OCI-LY1 (cell line): ENCODE measurements at regions not wholly inside any gene's neighbourhood (a gene's known extent, or its start where the extent isn't known, plus 50 kb on each side); places are given as distances from the start of the nearest gene placed in this dataset.

ENCODE experiments used
- EZH2 ChIP-seq: fragments of 200-600 bp; sonication (generic), shearing (Covaris generic); IDR thresholded peaks from 2 replicates; pipeline ENCODE4 v1.8.0; 2017; ENCODE audit warnings: borderline replicate concordance, mixed run types, mild to moderate bottlenecking, antibody characterized with exemption, low read length, moderate library complexity, mixed read lengths
- TF ChIP-seq, protein P1 (sequence below): fragments of 200-600 bp; sonication (generic), shearing (Covaris generic); IDR thresholded peaks from 2 replicates; pipeline ENCODE4 v1.5.1; 2017; ENCODE audit warnings: mild to moderate bottlenecking, antibody characterized with exemption, low read length, moderate library complexity, mixed read lengths

DNA sequence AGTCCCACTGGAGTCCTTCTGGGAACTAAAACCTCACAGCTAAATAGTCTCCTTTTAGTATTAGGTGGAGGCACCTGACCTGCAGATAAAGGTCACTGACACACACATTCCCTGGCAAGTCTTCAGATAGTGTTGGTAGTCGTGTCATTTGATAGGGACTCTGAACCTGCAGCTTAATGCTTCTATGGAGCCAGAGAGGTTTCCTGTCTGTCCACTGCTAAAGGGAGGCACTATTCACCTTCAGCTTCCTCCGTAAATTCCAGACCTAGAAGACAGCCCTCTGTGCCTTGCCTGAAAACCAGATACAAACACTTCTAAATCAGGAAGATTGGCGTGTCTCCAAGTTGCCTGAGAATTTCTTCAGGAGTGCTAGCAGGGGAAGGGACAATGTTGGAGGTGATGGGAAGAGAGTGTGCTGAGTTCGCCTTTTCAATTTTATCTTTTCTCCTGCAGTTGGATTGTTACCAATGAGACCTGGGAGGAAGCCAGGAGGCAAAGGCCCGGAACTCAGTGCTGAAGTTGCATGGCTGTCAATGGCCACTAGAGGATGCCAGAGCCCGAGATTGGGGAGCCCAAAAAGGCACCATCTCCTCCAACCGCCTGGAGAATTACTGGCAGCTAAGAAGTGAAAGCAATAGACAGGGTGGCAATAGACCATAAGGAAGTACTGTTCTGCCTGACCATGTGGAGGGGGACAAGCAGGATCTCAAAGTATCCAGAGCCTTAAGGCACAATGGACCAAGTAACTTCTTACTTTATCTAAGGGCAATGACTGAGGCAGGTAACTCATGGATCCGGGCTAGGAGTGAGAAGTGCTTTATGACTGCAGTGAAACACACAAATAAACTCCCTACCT, 81.6 kb upstream of the SCAF11 start:
- TF ChIP-seq, protein P1, sequence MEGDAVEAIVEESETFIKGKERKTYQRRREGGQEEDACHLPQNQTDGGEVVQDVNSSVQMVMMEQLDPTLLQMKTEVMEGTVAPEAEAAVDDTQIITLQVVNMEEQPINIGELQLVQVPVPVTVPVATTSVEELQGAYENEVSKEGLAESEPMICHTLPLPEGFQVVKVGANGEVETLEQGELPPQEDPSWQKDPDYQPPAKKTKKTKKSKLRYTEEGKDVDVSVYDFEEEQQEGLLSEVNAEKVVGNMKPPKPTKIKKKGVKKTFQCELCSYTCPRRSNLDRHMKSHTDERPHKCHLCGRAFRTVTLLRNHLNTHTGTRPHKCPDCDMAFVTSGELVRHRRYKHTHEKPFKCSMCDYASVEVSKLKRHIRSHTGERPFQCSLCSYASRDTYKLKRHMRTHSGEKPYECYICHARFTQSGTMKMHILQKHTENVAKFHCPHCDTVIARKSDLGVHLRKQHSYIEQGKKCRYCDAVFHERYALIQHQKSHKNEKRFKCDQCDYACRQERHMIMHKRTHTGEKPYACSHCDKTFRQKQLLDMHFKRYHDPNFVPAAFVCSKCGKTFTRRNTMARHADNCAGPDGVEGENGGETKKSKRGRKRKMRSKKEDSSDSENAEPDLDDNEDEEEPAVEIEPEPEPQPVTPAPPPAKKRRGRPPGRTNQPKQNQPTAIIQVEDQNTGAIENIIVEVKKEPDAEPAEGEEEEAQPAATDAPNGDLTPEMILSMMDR: peak; percentile 98
- no peak for TF ChIP-seq EZH2
